ENCODE measurements at regions not wholly inside any gene's neighbourhood (a gene's known extent, or its start where the extent isn't known, plus 50 kb on each side); places are given as distances from the start of the nearest gene placed in this dataset.

- Histone ChIP-seq H3K27ac (no peak overlapping the region), H3K9me3 (no peaks in the 10 kb centered on the region), H3K4me1 (no peaks in the 10 kb centered on the region), H3K4me3 (no peak overlapping the region), H3K27me3 (no peaks in the 10 kb centered on the region), H3K36me3 (no peaks in the 10 kb centered on the region)
- no peak for TF ChIP-seq POLR2AphosphoS5 (IDR thresholded peaks at IDR 0.05)
- no peak for TF ChIP-seq EP300 (IDR thresholded peaks at IDR 0.05)
- no peak for TF ChIP-seq CTCF (IDR thresholded peaks at IDR 0.05)
- DNase-seq (ENCODE audit: low spot score in 2 of 2): no peak
- 64% methylated on average over 3 of the region's 3 CpGs for WGBS
Measured at GRCh38 chr4:188573104-188573503, 433.9 kb downstream of the TRIML1 start.

GRCh38 chr4:188578657-188579056 is 439.4 kb downstream of the TRIML1 start:
- Histone ChIP-seq H3K4me3 (no peak overlapping the region), H3K4me1 (no peaks in the 10 kb centered on the region), H3K9me3 (no peaks in the 10 kb centered on the region), H3K27ac (no peak overlapping the region), H3K27me3 (no peaks in the 10 kb centered on the region), H3K36me3 (no peaks in the 10 kb centered on the region)
- WGBS: 55% methylated on average over 1 of the region's 1 CpG
- no peak for DNase-seq (ENCODE audit: low spot score in 2 of 2)
- TF ChIP-seq EP300 (IDR thresholded peaks at IDR 0.05) (no peak), CTCF (IDR thresholded peaks at IDR 0.05) (no peak), POLR2A (IDR thresholded peaks at IDR 0.05) (no peak), POLR2AphosphoS5 (IDR thresholded peaks at IDR 0.05) (no peak)

GRCh38 chr4:188596021-188596420 is 456.8 kb downstream of the TRIML1 start:
- no peaks in the 10 kb centered on the region for H3K9me3 ChIP-seq
- H3K27me3 ChIP-seq: no peaks in the 10 kb centered on the region
- no peaks in the 10 kb centered on the region for H3K36me3 ChIP-seq
- no peak for DNase-seq (ENCODE audit: low spot score in 2 of 2)
- H3K4me3 ChIP-seq: no peak overlapping the region
- no peak overlapping the region for H3K27ac ChIP-seq
- no peak for TF ChIP-seq POLR2AphosphoS5 (IDR thresholded peaks at IDR 0.05)
- no peak for TF ChIP-seq POLR2A (IDR thresholded peaks at IDR 0.05)
- TF ChIP-seq CTCF (IDR thresholded peaks at IDR 0.05): no peak
- TF ChIP-seq EP300 (IDR thresholded peaks at IDR 0.05): no peak
- H3K4me1 ChIP-seq: no peaks in the 10 kb centered on the region
- 70% methylated on average over 5 of the region's 5 CpGs for WGBS

GRCh38 chr4:188603646-188604045 is 464.4 kb downstream of the TRIML1 start:
- no peak overlapping the region for H3K27ac ChIP-seq
- no peaks in the 10 kb centered on the region for H3K27me3 ChIP-seq
- no peaks in the 10 kb centered on the region for H3K4me1 ChIP-seq
- WGBS: 80% methylated on average over 4 of the region's 4 CpGs
- H3K36me3 ChIP-seq: no peaks in the 10 kb centered on the region
- H3K4me3 ChIP-seq: no peak overlapping the region
- no peak for DNase-seq (ENCODE audit: low spot score in 2 of 2)
- no peaks in the 10 kb centered on the region for H3K9me3 ChIP-seq
- no peak for TF ChIP-seq CTCF (IDR thresholded peaks at IDR 0.05)
- no peak for TF ChIP-seq EP300 (IDR thresholded peaks at IDR 0.05)
- no peak for TF ChIP-seq POLR2A (IDR thresholded peaks at IDR 0.05)
- no peak for TF ChIP-seq POLR2AphosphoS5 (IDR thresholded peaks at IDR 0.05)

GRCh38 chr4:188606635-188607034 is 467.4 kb downstream of the TRIML1 start:
- Histone ChIP-seq H3K27ac (no peak overlapping the region), H3K36me3 (no peaks in the 10 kb centered on the region), H3K4me1 (no peaks in the 10 kb centered on the region), H3K27me3 (no peaks in the 10 kb centered on the region), H3K4me3 (no peak overlapping the region), H3K9me3 (no peaks in the 10 kb centered on the region)
- WGBS: 83% methylated on average over 4 of the region's 4 CpGs
- TF ChIP-seq POLR2A (IDR thresholded peaks at IDR 0.05) (no peak), CTCF (IDR thresholded peaks at IDR 0.05) (no peak), POLR2AphosphoS5 (IDR thresholded peaks at IDR 0.05) (no peak), EP300 (IDR thresholded peaks at IDR 0.05) (no peak)
- no peak for DNase-seq (ENCODE audit: low spot score in 2 of 2)
